A549 (cell line): ENCODE measurements at regions not wholly inside any gene's neighbourhood (a gene's known extent, or its start where the extent isn't known, plus 50 kb on each side); places are given as distances from the start of the nearest gene placed in this dataset.

ENCODE experiments used
- ATAC-seq, 2 experiments: fragments of 200-7000 bp in 1 of 2; fragments of >200 bp in 1 of 2; cut with Nextera tagmentation in 1 of 2; cut with Tn5 transposase in 1 of 2; 3 replicates each; pipeline versions ENCODE4 v1.8.0 to v1.9.1; 2018 to 2020; ENCODE audit warnings: mild to moderate bottlenecking in 1 of 2, moderate library complexity in 1 of 2
- CTCF ChIA-PET: fragments of 300-600 bp; sonication (Branson Sonifier 250); formaldehyde crosslinking; extraction: SDS; loops from one replicate; lab custom pipeline; 2021; ENCODE audit warnings: antibody characterized with exemption, inconsistent platforms; lab: Yijun Ruan, JAX
- POLR2A ChIA-PET: fragments of 350-600 bp; formaldehyde crosslinking; extraction: SDS; loops from one replicate; lab custom pipeline; 2021; ENCODE audit warnings: antibody characterized with exemption, inconsistent platforms; lab: Yijun Ruan, JAX
- DNase-seq, 2 experiments: peaks; one replicate each; pipeline versions ENCODE4 v3.0.0 to v3.0.0-alpha.2; 2011 to 2016; ENCODE audit warnings: low read depth in 1 of 2, low spot score in 1 of 2
- FAIRE-seq: peaks from 2 replicates; lab custom pipeline; 2011; peaks lifted over from hg19 to GRCh38; lab: Jason Lieb, UNC
- H3K27ac ChIP-seq, 2 experiments: fragments of >200 bp; sonication (Bioruptor Twin); formaldehyde crosslinking; 3 replicates each; pipeline ENCODE4 v1.5.1; 2016 to 2017
- H3K4me1 ChIP-seq: fragments of >200 bp; sonication (Bioruptor Twin); formaldehyde crosslinking; 3 replicates; pipeline ENCODE4 v1.6.1; 2016
- H3K4me2 ChIP-seq: fragments of >200 bp; sonication (Bioruptor Twin); formaldehyde crosslinking; 3 replicates; pipeline ENCODE4 v1.6.1; 2016
- H3K4me3 ChIP-seq: fragments of >200 bp; sonication (Bioruptor Twin); formaldehyde crosslinking; 3 replicates; pipeline ENCODE4 v1.5.1; 2016
- H3K9me3 ChIP-seq: fragments of >200 bp; sonication (Bioruptor Twin); formaldehyde crosslinking; 3 replicates; pipeline ENCODE4 v1.6.1; 2016
- BHLHE40 ChIP-seq: IDR thresholded peaks from 2 replicates; pipeline ENCODE4 v1.6.1; 2012; ENCODE audit warnings: low read depth, low read length, inconsistent platforms
- CBX8 ChIP-seq: fragments of 200-600 bp; sonication (generic); IDR thresholded peaks from 2 replicates; pipeline ENCODE4 v1.6.1; 2016
- CEBPB ChIP-seq, 2 experiments: fragments of >200 bp in 1 of 2; sonication (Bioruptor Twin) in 1 of 2; formaldehyde crosslinking in 1 of 2; IDR thresholded peaks; 2 replicates each; pipeline ENCODE4 v1.6.1; 2012 to 2016
- CHD2 ChIP-seq: fragments of 150-350 bp; IDR thresholded peaks from 2 replicates; pipeline ENCODE4 v1.6.1; 2014; ENCODE audit warnings: low read length; ENCODE audit not compliant: partially characterized antibody
- CHD4 ChIP-seq: fragments of 200-600 bp; sonication (generic); IDR thresholded peaks from 2 replicates; pipeline ENCODE4 v1.6.1; 2016; ENCODE audit warnings: antibody characterized with exemption, mild to moderate bottlenecking, borderline replicate concordance
- EHF ChIP-seq: fragments of 250-450 bp; sonication (Bioruptor Pico); IDR thresholded peaks from 2 replicates; pipeline ENCODE4 v1.5.0; 2020; ENCODE audit warnings: mild to moderate bottlenecking
- EP300 ChIP-seq, 2 experiments: fragments of >200 bp; sonication (Bioruptor Twin); formaldehyde crosslinking; IDR thresholded peaks; 2 replicates in 1 of 2; 3 replicates in 1 of 2; pipeline ENCODE4 v1.6.1; 2016 to 2017
- ESRRA ChIP-seq: fragments of 150-350 bp; IDR thresholded peaks from 2 replicates; pipeline ENCODE4 v1.6.1; 2014; ENCODE audit warnings: mild to moderate bottlenecking, low read length, borderline replicate concordance
- GATA3 ChIP-seq: IDR thresholded peaks from 2 replicates; pipeline ENCODE4 v1.6.1; 2012; ENCODE audit warnings: borderline replicate concordance
- HDAC2 ChIP-seq: fragments of 200-600 bp; sonication (generic); IDR thresholded peaks from 2 replicates; pipeline ENCODE4 v1.6.1; 2016
- HEYL ChIP-seq: fragments of 250-450 bp; sonication (Bioruptor Pico); IDR thresholded peaks from 2 replicates; pipeline ENCODE4 v1.8.0; 2021; ENCODE audit warnings: mild to moderate bottlenecking, moderate library complexity
- JUN ChIP-seq, 2 experiments: fragments of >200 bp; sonication (Bioruptor Twin); formaldehyde crosslinking; IDR thresholded peaks; 2 replicates in 1 of 2; 3 replicates in 1 of 2; pipeline ENCODE4 v1.6.1; 2016 to 2017
- JUNB ChIP-seq: fragments of >200 bp; sonication (Bioruptor Twin); formaldehyde crosslinking; IDR thresholded peaks from 2 replicates; pipeline ENCODE4 v1.6.1; 2016
- KDM5A ChIP-seq: fragments of 200-600 bp; sonication (generic); IDR thresholded peaks from 2 replicates; pipeline ENCODE4 v1.6.1; 2016; ENCODE audit warnings: antibody characterized with exemption, mild to moderate bottlenecking
- MAFK ChIP-seq: fragments of 450-650 bp; IDR thresholded peaks from 2 replicates; pipeline ENCODE4 v1.6.1; 2014; ENCODE audit not compliant: partially characterized antibody
- MYC ChIP-seq: IDR thresholded peaks from 2 replicates; pipeline ENCODE4 v1.6.1; 2012; ENCODE audit warnings: mild to moderate bottlenecking, inconsistent platforms, low read length, improper control_type of control experiment, borderline replicate concordance
- NR3C1 ChIP-seq: fragments of >200 bp; sonication (Bioruptor Twin); formaldehyde crosslinking; IDR thresholded peaks from 3 replicates; pipeline ENCODE4 v1.6.1; 2017
- PHF8 ChIP-seq: fragments of 200-600 bp; sonication (generic); IDR thresholded peaks from 2 replicates; pipeline ENCODE4 v1.6.1; 2016; ENCODE audit warnings: low read depth, mild to moderate bottlenecking, antibody characterized with exemption, moderate library complexity, borderline replicate concordance
- POLR2A ChIP-seq: IDR thresholded peaks from 2 replicates; pipeline ENCODE4 v1.6.1; 2012; ENCODE audit warnings: mild to moderate bottlenecking, low read length
- POLR2AphosphoS2 ChIP-seq: conservative IDR thresholded peaks from 2 replicates; pipeline ENCODE4 v1.6.1; 2012; ENCODE audit warnings: low read length, improper control_type of control experiment, inconsistent platforms
- RARB ChIP-seq: fragments of 250-450 bp; sonication (Bioruptor Pico); IDR thresholded peaks from 2 replicates; pipeline ENCODE4 v1.8.0; 2021; ENCODE audit warnings: mild to moderate bottlenecking, moderate library complexity
- RFX5 ChIP-seq: fragments of 450-650 bp; IDR thresholded peaks from 2 replicates; pipeline ENCODE4 v1.7.1; 2014; ENCODE audit warnings: antibody characterized with exemption, mild to moderate bottlenecking, moderate library complexity
- SMC3 ChIP-seq: fragments of >200 bp; sonication (Bioruptor Twin); formaldehyde crosslinking; IDR thresholded peaks from 3 replicates; pipeline ENCODE4 v1.6.1; 2018; ENCODE audit warnings: inconsistent platforms
- SREBF2 ChIP-seq: fragments of 450-650 bp; IDR thresholded peaks from 2 replicates; pipeline ENCODE4 v1.6.1; 2014; ENCODE audit warnings: mild to moderate bottlenecking, moderate library complexity
- TFCP2L1 ChIP-seq: fragments of 250-450 bp; sonication (Bioruptor Pico); IDR thresholded peaks from 2 replicates; pipeline ENCODE4 v1.5.0; 2021; ENCODE audit warnings: mild to moderate bottlenecking
- ZC3H11A ChIP-seq: fragments of 450-650 bp; IDR thresholded peaks from 2 replicates; pipeline ENCODE4 v1.6.1; 2014; ENCODE audit warnings: antibody characterized with exemption, mild to moderate bottlenecking
- ZNF302 ChIP-seq: fragments of 250-450 bp; sonication (Bioruptor Pico); IDR thresholded peaks from 2 replicates; pipeline ENCODE4 v1.9.0; 2021; ENCODE audit warnings: inconsistent platforms, mild to moderate bottlenecking, moderate library complexity
- WGBS: methylation state at CpG from one replicate; pipeline ENCODE4 v1.1.6; 2017; ENCODE audit errors: missing lambda C conversion rate; 5-methylcytosine and 5-hydroxymethylcytosine counted together
- TF ChIP-seq, protein P1 (sequence below): fragments of 150-350 bp; IDR thresholded peaks from 2 replicates; pipeline ENCODE4 v1.6.1; 2014; ENCODE audit warnings: low read depth, mild to moderate bottlenecking, low read length
- TF ChIP-seq, protein P2 (sequence below): fragments of >200 bp; sonication (Bioruptor Twin); formaldehyde crosslinking; IDR thresholded peaks from 2 replicates; pipeline ENCODE4 v1.6.1; 2016
- TF ChIP-seq, protein P3 (sequence below): fragments of 200-600 bp; sonication (generic); IDR thresholded peaks from 2 replicates; pipeline ENCODE4 v1.6.1; 2016; ENCODE audit warnings: antibody characterized with exemption, mild to moderate bottlenecking, moderate library complexity
- TF ChIP-seq, protein P4 (sequence below): IDR thresholded peaks from 2 replicates; pipeline ENCODE4 v1.6.1; 2012; ENCODE audit warnings: low read depth, borderline replicate concordance
- TF ChIP-seq, protein P5 (sequence below): IDR thresholded peaks from 2 replicates; pipeline ENCODE4 v1.6.1; 2012
- TF ChIP-seq, protein P6 (sequence below): IDR thresholded peaks from 2 replicates; pipeline ENCODE4 v1.6.1; 2012

DNA sequence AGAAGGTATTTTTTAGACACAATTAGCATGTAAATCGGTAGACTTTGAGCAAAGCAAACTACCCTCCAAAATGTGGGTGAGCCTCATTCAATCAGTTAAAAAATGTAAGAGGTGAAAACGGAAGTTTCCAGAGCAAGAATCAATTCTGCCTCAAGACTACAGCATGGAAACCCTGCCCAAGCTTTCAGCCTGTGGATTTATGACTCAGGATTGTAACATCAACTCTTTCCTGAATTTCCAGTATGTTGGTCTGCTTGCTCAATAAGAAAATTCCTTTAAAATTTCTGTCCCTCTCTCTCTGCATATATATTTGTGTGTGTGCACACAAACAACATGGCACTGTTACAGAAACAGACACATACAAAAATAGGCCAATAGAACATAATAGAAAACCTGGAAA is 228.6 kb upstream of the DOK6 start:
- H3K4me1 ChIP-seq: no peaks in the 10 kb centered on the region

DNA sequence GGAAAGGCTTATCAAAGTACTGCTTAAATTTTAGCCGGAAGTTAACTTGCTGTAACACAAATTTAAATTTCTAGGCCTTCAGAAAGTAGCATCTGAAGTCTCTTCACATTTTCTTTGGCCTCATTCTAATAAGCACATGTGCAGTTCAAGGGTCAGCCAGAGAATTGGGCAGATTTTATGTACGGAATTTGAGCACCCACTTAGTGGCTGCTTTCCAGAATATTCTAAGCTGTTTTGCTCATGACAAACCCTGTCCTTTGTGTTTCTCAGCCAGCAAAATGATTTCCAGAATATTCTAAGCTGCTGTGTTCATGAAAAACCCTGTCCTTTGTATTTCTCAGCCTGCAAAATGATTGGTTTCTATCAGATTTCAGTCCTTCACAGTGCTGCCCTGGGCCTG is 225.0 kb upstream of the DOK6 start:
- Histone ChIP-seq H3K4me3 (no peak overlapping the region), H3K4me2 (no peak overlapping the region), H3K9me3 (no peaks in the 10 kb centered on the region), H3K4me1 (no peaks in the 10 kb centered on the region), H3K27ac (no peak overlapping the region)
- POLR2A ChIA-PET: no interaction called here
- CTCF ChIA-PET: no interaction called here
- 67% methylated on average over 2 of the region's 2 CpGs for WGBS
- FAIRE-seq: no peak
- DNase-seq: no peak
- TF ChIP-seq JUNB (no peak), HEYL (CRISPR knock-in tag) (no peak), BHLHE40 (no peak), TFCP2L1 (CRISPR knock-in tag) (no peak), MAFK (no peak), ZC3H11A (no peak), MYC (no peak), POLR2A (no peak), ESRRA (no peak), EP300 (IDR thresholded peaks at IDR 0.05) (no peak), SREBF2 (no peak), JUN (IDR thresholded peaks at IDR 0.05) (no peak), ZNF302 (CRISPR knock-in tag) (no peak), CEBPB (IDR thresholded peaks at IDR 0.05) (no peak)
- TF ChIP-seq, protein P1, sequence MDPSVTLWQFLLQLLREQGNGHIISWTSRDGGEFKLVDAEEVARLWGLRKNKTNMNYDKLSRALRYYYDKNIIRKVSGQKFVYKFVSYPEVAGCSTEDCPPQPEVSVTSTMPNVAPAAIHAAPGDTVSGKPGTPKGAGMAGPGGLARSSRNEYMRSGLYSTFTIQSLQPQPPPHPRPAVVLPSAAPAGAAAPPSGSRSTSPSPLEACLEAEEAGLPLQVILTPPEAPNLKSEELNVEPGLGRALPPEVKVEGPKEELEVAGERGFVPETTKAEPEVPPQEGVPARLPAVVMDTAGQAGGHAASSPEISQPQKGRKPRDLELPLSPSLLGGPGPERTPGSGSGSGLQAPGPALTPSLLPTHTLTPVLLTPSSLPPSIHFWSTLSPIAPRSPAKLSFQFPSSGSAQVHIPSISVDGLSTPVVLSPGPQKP: no peak
- ATAC-seq: no peak

More for the DNA sequence above, 228.6 kb upstream of the DOK6 start:
- FAIRE-seq (no peak), DNase-seq (no peak)
- H3K4me3 ChIP-seq: no peak overlapping the region
- H3K27ac ChIP-seq: no peak overlapping the region
- WGBS: 0% methylated on average over 2 of the region's 2 CpGs
- TF ChIP-seq NR3C1 (no peak), HDAC2 (no peak), EHF (CRISPR knock-in tag) (no peak), RARB (CRISPR knock-in tag) (no peak), CBX8 (no peak), RFX5 (no peak), ESRRA (no peak), EP300 (IDR thresholded peaks at IDR 0.05) (no peak), SMC3 (no peak), KDM5A (no peak), CHD2 (no peak), PHF8 (no peak), GATA3 (no peak), CHD4 (no peak), POLR2AphosphoS2 (no peak)
- TF ChIP-seq, protein P2, sequence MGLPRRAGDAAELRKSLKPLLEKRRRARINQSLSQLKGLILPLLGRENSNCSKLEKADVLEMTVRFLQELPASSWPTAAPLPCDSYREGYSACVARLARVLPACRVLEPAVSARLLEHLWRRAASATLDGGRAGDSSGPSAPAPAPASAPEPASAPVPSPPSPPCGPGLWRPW: no peak
- TF ChIP-seq, protein P3, sequence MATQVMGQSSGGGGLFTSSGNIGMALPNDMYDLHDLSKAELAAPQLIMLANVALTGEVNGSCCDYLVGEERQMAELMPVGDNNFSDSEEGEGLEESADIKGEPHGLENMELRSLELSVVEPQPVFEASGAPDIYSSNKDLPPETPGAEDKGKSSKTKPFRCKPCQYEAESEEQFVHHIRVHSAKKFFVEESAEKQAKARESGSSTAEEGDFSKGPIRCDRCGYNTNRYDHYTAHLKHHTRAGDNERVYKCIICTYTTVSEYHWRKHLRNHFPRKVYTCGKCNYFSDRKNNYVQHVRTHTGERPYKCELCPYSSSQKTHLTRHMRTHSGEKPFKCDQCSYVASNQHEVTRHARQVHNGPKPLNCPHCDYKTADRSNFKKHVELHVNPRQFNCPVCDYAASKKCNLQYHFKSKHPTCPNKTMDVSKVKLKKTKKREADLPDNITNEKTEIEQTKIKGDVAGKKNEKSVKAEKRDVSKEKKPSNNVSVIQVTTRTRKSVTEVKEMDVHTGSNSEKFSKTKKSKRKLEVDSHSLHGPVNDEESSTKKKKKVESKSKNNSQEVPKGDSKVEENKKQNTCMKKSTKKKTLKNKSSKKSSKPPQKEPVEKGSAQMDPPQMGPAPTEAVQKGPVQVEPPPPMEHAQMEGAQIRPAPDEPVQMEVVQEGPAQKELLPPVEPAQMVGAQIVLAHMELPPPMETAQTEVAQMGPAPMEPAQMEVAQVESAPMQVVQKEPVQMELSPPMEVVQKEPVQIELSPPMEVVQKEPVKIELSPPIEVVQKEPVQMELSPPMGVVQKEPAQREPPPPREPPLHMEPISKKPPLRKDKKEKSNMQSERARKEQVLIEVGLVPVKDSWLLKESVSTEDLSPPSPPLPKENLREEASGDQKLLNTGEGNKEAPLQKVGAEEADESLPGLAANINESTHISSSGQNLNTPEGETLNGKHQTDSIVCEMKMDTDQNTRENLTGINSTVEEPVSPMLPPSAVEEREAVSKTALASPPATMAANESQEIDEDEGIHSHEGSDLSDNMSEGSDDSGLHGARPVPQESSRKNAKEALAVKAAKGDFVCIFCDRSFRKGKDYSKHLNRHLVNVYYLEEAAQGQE: no peak
- TF ChIP-seq, protein P4, sequence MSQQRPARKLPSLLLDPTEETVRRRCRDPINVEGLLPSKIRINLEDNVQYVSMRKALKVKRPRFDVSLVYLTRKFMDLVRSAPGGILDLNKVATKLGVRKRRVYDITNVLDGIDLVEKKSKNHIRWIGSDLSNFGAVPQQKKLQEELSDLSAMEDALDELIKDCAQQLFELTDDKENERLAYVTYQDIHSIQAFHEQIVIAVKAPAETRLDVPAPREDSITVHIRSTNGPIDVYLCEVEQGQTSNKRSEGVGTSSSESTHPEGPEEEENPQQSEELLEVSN: no peak
- TF ChIP-seq, protein P5, sequence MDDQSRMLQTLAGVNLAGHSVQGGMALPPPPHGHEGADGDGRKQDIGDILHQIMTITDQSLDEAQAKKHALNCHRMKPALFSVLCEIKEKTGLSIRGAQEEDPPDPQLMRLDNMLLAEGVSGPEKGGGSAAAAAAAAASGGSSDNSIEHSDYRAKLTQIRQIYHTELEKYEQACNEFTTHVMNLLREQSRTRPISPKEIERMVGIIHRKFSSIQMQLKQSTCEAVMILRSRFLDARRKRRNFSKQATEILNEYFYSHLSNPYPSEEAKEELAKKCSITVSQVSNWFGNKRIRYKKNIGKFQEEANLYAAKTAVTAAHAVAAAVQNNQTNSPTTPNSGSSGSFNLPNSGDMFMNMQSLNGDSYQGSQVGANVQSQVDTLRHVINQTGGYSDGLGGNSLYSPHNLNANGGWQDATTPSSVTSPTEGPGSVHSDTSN: no peak
- TF ChIP-seq, protein P6, sequence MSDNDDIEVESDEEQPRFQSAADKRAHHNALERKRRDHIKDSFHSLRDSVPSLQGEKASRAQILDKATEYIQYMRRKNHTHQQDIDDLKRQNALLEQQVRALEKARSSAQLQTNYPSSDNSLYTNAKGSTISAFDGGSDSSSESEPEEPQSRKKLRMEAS: no peak
- TF ChIP-seq, all 56 proteins: peak for 0
- Histone ChIP-seq H3K4me2 (no peak overlapping the region), H3K9me3 (no peaks in the 10 kb centered on the region)
- ChIA-PET CTCF (no interaction called here), POLR2A (no interaction called here)
- no peak for ATAC-seq
